ENCODE measurements at regions not wholly inside any gene's neighbourhood (a gene's known extent, or its start where the extent isn't known, plus 50 kb on each side); places are given as distances from the start of the nearest gene placed in this dataset.

GRCh38 chr13:78972561-78972960 is 313.6 kb upstream of the OBI1 start:
- Histone ChIP-seq H3K36me3 (no peaks in the 10 kb centered on the region), H3K27ac (no peak overlapping the region), H3K4me1 (no peaks in the 10 kb centered on the region), H3K27me3 (ENCODE audit: low read depth) (no peaks in the 10 kb centered on the region), H3K9me3 (no peaks in the 10 kb centered on the region), H3K4me3 (no peak overlapping the region)
- ATAC-seq (no peak), DNase-seq (no peak)
- TF ChIP-seq CTCF (IDR thresholded peaks at IDR 0.05): no peak
- intact Hi-C loops (cut with DNase I): no loop called here

- ATAC-seq: no peak
- intact Hi-C loops (cut with DNase I): no loop called here
Observed at GRCh38 chr13:78971355-78972025, 312.5 kb upstream of the OBI1 start.

GRCh38 chr13:78960881-78961280 is 301.9 kb upstream of the OBI1 start:
- no peak overlapping the region for H3K4me3 ChIP-seq
- intact Hi-C loops (cut with DNase I): no loop called here
- no peaks in the 10 kb centered on the region for H3K9me3 ChIP-seq
- H3K4me1 ChIP-seq: no peaks in the 10 kb centered on the region
- ATAC-seq: peak; percentile 48 to 81
- no peaks in the 10 kb centered on the region for H3K36me3 ChIP-seq
- H3K27me3 ChIP-seq (ENCODE audit: low read depth): no peaks in the 10 kb centered on the region
- TF ChIP-seq CTCF (IDR thresholded peaks at IDR 0.05): no peak
- no peak overlapping the region for H3K27ac ChIP-seq
- peak; percentile 42 for DNase-seq

More at GRCh38 chr13:78971355-78972025, 312.5 kb upstream of the OBI1 start:
- no peak overlapping the region for H3K27ac ChIP-seq
- no peaks in the 10 kb centered on the region for H3K9me3 ChIP-seq
- DNase-seq: no peak
- no peaks in the 10 kb centered on the region for H3K4me1 ChIP-seq
- H3K27me3 ChIP-seq (ENCODE audit: low read depth): no peaks in the 10 kb centered on the region
- H3K4me3 ChIP-seq: no peak overlapping the region
- no peaks in the 10 kb centered on the region for H3K36me3 ChIP-seq
- TF ChIP-seq CTCF (IDR thresholded peaks at IDR 0.05): no peak

- H3K4me1 ChIP-seq: no peaks in the 10 kb centered on the region
- H3K4me3 ChIP-seq: no peak overlapping the region
- ATAC-seq (no peak), DNase-seq (no peak)
- H3K27ac ChIP-seq: no peak overlapping the region
- no peak for TF ChIP-seq CTCF (IDR thresholded peaks at IDR 0.05)
- H3K36me3 ChIP-seq: no peaks in the 10 kb centered on the region
- H3K27me3 ChIP-seq (ENCODE audit: low read depth): no peaks in the 10 kb centered on the region
- H3K9me3 ChIP-seq: no peaks in the 10 kb centered on the region
- intact Hi-C loops (cut with DNase I): no loop called here
Observed at GRCh38 chr13:78958006-78958405, 299.1 kb upstream of the OBI1 start.

GRCh38 chr13:78940455-78941130 is 281.6 kb upstream of the OBI1 start:
- H3K4me1 ChIP-seq: no peaks in the 10 kb centered on the region
- no peaks in the 10 kb centered on the region for H3K9me3 ChIP-seq
- no peak overlapping the region for H3K27ac ChIP-seq
- no peak for TF ChIP-seq CTCF (IDR thresholded peaks at IDR 0.05)
- no peaks in the 10 kb centered on the region for H3K36me3 ChIP-seq
- no peaks in the 10 kb centered on the region for H3K27me3 ChIP-seq (ENCODE audit: low read depth)
- ATAC-seq (no peak), DNase-seq (no peak)
- intact Hi-C loops (cut with DNase I): no loop called here
- H3K4me3 ChIP-seq: no peak overlapping the region

Measured in lower lobe of right lung (tissue), 2 donors.